NCI-H146 (cell line): ENCODE measurements at regions not wholly inside any gene's neighbourhood (a gene's known extent, or its start where the extent isn't known, plus 50 kb on each side); places are given as distances from the start of the nearest gene placed in this dataset.

Experiments
- DNase-seq: peaks from one replicate; lab custom pipeline; 2025; lab: John Stamatoyannopoulos, UW

DNA sequence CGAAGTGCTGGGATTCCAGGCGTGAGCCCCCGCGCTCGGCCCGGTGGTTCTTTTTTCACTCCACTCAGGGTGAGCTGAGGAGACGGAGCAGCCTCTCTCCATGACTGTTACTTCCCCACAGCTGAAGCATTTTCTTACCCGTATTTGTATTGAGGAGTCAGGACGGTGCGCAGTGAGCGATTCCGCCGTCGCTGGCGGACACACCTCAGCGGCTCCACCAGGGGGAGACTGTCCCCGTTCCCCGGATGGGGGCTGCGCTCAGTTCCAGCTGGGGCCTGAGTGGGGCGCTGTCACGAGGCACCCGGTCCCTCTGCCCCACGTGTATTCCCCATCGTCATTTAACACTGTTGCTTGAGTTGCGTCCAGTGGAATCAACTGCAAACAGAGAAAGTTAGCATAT, 844.0 kb upstream of the FRG1 start:
- DNase-seq = no peak

DNA sequence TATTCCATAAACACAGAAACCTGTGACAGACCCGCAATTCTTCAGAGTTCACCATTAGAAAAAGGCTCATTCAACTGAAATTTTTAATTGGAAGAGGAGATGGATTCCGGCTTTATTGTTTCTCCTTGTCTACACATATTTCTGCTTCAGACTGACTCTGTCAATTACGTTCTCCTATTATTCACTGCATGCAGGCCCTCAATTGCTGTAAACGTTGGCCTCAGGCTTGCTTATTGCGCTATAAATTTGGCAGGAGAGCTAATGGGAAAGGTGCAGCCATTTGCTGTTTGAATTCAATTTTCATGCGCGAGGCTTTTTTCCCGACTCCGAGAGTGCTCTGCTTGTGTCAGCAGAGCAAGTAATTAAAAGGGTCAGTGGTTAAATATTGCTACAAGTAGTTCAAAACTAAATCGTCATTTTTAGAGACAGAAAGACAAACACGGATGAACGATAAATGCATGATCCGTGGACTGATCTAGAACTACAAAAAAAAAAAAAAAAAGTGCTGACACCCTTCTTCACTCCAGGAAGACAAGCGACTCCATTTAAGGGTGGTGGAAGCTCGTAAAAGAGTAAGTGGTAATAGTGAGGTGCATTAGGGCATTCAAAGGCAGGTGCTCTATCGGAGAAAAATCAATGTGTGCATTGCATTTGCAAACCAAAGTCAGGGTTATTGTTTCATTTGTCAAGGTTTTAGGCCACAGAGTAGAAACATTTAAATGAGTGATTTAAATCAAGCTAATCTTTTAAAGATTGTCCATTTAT, 841.6 kb upstream of the FRG1 start:
- DNase-seq = no peak

GRCh38 chr4:189113389-189113888, 827.2 kb upstream of the FRG1 start:
- DNase-seq = no peak

- DNase-seq = no peak
Measured at GRCh38 chr4:189117426-189117825, 823.2 kb upstream of the FRG1 start.

GRCh38 chr4:189121336-189121735, 819.3 kb upstream of the FRG1 start:
- no peak for DNase-seq

DNA sequence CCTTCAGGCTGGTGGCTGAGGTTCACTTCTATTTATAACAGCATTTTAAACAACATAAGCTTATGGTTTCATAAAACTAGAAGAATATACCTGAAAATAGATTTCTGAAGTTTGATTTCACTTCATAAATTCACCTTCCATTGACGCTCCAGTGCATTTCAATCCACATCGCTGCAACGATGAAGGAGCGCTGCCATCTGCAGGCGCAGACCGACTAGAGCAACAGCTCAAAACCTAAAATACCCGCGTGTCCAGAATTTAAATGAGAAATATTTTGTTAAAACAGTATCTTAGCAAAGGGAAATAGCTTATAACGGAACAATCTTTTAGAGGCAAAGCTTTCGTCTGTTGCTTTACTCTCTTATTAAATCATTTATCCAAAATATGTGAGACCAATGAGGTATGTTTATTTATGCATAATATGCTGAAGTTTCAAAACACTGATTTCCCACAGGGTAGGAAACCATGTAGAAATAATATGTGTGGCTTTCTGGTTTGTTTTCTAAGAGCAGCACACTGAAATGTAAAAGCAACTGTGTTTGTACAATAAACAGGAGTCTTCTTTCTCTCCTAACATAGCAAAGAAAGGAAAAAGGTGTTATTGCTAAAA, 816.4 kb upstream of the FRG1 start:
- DNase-seq = peak; percentile 34

GRCh38 chr4:189124791-189125190, 815.9 kb upstream of the FRG1 start:
- DNase-seq = no peak

DNA sequence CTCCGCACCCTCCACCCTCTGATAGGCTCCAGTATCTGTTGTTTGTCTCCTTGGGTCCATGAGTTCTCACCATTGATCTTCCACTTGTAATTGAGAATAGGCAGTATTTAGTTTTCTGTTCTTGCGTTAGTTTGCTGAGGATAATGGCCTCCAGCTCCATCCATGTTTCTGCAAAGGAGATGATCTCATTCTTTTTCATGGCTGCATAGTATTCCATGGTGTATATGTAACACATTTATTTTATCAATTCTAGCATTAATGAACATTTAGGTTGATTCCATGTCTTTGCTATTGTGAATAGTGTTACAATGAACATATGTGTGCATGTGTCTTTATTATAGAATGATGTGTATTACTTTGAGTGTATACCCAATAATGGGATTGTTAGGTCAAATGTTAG, 814.6 kb upstream of the FRG1 start:
- no peak for DNase-seq

- no peak for DNase-seq
Measured at GRCh38 chr4:189128341-189128740, 812.3 kb upstream of the FRG1 start.

GRCh38 chr4:189129044-189129694, 811.5 kb upstream of the FRG1 start:
- no peak for DNase-seq

DNA sequence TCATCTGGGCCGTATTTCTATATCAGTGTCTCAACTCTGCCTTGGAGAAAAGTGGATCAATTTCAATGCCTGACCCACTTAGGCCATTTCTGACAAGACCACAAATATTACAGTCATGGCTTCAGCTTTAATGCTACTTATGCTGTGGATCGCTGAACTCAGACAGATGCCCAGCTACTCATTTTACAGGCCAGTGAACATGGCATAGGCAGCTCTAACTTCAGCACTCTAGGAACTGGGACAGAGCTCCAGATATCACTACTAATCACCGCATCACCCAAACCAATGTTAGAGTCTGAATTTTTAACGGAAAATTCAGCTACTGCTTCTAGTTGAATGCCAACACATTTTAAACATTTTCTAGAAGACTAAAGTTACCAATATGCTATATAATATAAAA, 809.6 kb upstream of the FRG1 start:
- no peak for DNase-seq

- DNase-seq = no peak
Measured at GRCh38 chr4:189136462-189136861, 804.2 kb upstream of the FRG1 start.

- no peak for DNase-seq
Measured at GRCh38 chr4:189143263-189143952, 797.3 kb upstream of the FRG1 start.

- DNase-seq = no peak
Measured at GRCh38 chr4:189147005-189147929, 793.4 kb upstream of the FRG1 start.

- DNase-seq = peak; percentile 34
Measured at GRCh38 chr4:189155083-189155482, 785.6 kb upstream of the FRG1 start.

- DNase-seq = no peak
Measured at GRCh38 chr4:189162073-189162789, 778.4 kb upstream of the FRG1 start.

DNA sequence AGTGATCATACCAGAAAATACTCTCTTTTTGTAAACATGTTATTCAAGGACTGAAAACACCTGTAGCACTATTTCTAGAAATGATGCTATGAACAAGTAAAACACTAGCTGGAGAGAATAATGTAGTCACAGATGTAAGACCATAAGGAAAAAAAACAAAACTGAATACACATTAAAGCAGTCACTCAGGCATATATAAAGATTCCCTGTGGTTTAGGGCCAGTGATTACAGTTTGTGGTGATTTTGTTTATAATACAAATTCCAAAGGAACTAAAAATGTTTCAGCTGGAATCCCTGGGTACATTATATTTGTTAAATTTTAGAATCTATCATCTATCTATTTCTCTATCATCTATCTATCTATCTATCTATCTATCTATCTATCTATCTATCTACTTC, 777.8 kb upstream of the FRG1 start:
- no peak for DNase-seq

DNA sequence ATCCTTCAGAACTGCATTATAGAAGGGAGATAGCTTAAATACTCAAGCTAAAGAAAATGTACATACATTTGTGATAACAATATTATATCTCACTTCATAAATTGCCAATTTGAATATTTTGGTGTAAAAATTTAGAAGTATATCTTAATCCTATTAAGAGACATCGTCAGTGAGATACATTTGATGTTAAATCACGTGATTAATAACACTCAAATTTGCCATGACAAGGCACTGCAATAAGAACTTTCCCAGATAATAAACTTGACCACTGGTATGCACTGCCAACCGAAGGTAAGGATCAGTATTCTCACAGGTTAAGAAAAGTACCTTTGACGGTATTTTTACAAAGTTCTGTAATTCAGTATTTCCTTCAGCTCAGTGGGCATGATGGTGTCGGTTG, 764.7 kb upstream of the FRG1 start:
- no peak for DNase-seq

DNA sequence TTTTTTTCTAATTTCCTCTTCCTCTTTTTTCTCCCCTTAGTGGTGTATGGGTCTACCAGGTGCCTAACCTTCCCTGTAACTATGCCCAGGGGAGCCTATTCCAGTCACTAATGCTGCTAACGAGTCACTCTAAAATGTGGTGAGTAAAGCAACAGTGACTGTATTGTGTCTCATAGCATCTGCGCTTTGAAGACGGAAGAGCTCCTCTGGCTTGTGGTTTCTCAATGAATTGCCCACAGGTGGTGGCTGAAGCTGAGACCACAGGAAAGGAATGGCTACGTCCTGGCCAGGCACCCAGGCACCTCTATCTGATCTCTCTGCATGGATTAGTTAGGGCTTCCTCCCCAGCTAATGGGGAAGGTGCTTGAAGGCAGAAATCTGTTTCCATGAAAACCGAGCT, 763.5 kb upstream of the FRG1 start:
- no peak for DNase-seq

DNA sequence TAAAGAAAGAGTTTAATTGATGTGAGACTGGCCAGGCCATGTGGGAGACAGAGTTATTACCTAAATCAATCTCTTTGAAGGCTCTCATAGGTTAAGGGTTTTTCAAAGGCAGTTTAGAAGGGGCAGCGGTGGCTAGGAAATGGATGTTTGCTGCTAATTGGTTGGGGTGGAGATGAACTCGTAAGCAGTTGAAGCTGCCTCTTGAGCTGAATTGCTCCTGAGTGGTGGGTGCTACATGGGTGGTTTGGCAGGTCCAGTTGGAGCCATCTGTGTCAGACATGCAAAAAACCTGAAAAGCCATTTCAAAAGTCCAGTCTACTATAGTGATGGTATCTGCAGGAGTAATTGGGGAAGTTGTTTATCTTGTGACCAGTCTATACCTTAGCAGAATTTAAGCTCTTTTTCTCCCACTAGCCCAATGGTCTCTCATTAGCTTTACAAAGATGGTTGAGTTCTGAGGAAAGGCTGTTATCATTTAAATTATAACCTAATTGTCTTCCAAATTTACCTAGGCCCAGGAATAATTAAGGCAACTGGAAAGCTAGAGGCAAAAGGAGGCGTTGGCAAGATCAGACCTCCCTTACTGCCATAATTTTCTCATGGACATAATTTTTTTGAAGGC, 762.4 kb upstream of the FRG1 start:
- DNase-seq = no peak
